ENCODE measurements at regions not wholly inside any gene's neighbourhood (a gene's known extent, or its start where the extent isn't known, plus 50 kb on each side); places are given as distances from the start of the nearest gene placed in this dataset.
A peak's percentile ranks its signal among the peaks of the same experiment; 100 is the strongest.

DNA sequence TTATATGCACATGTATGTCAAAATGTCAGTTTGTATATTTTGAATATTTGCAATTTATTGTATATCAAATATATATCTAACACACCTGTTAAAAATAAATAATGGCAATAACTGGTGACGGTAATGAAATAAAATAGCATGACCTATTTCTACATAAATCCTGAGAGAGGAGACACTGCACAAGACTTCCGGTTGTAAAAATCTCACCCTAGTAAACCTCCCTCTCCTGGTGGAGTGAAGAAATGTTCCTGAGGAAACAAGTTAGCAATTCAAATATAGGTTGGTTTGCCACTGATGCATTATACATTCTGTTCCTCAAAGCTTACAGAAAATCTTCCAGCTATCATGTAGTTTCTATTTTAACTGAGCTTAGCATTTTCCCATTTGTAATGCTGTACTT, 166.1 kb upstream of the SYT10 start:
- H3K27me3 Mint-ChIP-seq = no peaks in the 10 kb centered on the region
- no peak for DNase-seq (ENCODE audit: low spot score, unreplicated experiment)
- H3K36me3 Mint-ChIP-seq (ENCODE audit: insufficient read depth) = no peaks in the 10 kb centered on the region
- peaks cover 8% of the 10 kb centered on the region for H3K4me1 Mint-ChIP-seq (ENCODE audit: low read depth)
- H3K9me3 Mint-ChIP-seq (ENCODE audit: low read depth) = no peaks in the 10 kb centered on the region
- H3K4me3 Mint-ChIP-seq (ENCODE audit: low read depth) = no peak overlapping the region
- TF ChIP-seq, protein P1, sequence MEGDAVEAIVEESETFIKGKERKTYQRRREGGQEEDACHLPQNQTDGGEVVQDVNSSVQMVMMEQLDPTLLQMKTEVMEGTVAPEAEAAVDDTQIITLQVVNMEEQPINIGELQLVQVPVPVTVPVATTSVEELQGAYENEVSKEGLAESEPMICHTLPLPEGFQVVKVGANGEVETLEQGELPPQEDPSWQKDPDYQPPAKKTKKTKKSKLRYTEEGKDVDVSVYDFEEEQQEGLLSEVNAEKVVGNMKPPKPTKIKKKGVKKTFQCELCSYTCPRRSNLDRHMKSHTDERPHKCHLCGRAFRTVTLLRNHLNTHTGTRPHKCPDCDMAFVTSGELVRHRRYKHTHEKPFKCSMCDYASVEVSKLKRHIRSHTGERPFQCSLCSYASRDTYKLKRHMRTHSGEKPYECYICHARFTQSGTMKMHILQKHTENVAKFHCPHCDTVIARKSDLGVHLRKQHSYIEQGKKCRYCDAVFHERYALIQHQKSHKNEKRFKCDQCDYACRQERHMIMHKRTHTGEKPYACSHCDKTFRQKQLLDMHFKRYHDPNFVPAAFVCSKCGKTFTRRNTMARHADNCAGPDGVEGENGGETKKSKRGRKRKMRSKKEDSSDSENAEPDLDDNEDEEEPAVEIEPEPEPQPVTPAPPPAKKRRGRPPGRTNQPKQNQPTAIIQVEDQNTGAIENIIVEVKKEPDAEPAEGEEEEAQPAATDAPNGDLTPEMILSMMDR (IDR thresholded peaks at IDR 0.05; ENCODE audit: unreplicated experiment) = peak; percentile 60
- no peak overlapping the region for H3K27ac Mint-ChIP-seq

DNA sequence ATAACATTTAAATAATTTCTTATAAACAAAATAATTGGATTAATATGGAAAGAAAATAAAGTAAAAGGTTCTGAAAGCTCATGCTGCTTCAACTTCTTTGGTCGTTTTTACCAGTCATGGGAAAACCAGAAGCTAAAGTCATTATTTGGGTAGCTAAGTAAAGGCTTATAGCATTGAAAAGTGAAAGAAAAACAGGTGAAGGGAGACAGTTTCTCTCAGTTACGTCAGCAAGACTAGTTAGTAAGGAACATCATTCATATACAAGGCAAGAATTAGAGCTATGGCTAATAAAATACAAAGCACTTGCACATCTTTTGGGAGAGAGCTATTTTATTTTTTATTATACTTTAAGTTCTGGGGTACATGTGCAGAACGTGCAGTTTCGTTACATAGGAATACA, 170.3 kb upstream of the SYT10 start:
- H3K4me3 Mint-ChIP-seq (ENCODE audit: low read depth) = no peak overlapping the region
- TF ChIP-seq, protein P1 (IDR thresholded peaks at IDR 0.05; ENCODE audit: unreplicated experiment) = no peak

DNA sequence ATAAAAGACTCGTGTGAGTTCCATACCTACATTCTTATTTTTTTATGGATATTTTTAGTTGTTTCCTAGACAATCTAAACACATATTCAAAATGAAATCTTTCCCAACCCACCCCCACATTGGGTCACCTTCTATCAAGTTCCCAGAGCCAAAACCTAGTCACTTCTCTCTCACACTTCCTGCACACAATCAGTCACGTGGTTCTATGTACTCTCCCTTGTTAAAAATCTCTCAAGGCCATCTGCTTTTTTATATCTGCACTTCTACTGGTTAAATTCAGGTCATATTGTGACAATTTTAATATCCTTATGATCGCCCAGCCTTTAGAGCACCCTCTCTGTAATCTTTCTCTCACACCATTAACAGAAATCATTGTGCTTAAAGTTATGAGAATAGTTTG, 175.0 kb upstream of the SYT10 start:
- DNase-seq (ENCODE audit: low spot score, unreplicated experiment) = no peak
- no peaks in the 10 kb centered on the region for H3K36me3 Mint-ChIP-seq (ENCODE audit: insufficient read depth)
- TF ChIP-seq, protein P1 (IDR thresholded peaks at IDR 0.05; ENCODE audit: unreplicated experiment) = no peak
- no peaks in the 10 kb centered on the region for H3K27me3 Mint-ChIP-seq
- H3K9me3 Mint-ChIP-seq (ENCODE audit: low read depth) = peaks cover 17% of the 10 kb centered on the region
- no peaks in the 10 kb centered on the region for H3K4me1 Mint-ChIP-seq (ENCODE audit: low read depth)
- no peak overlapping the region for H3K27ac Mint-ChIP-seq
- H3K4me3 Mint-ChIP-seq (ENCODE audit: low read depth) = no peak overlapping the region

More for the DNA sequence above, 170.3 kb upstream of the SYT10 start:
- Mint-ChIP-seq H3K27ac (no peak overlapping the region), H3K9me3 (ENCODE audit: low read depth) (no peaks in the 10 kb centered on the region), H3K36me3 (ENCODE audit: insufficient read depth) (no peaks in the 10 kb centered on the region), H3K4me1 (ENCODE audit: low read depth) (peaks cover 8% of the 10 kb centered on the region), H3K27me3 (no peaks in the 10 kb centered on the region)
- no peak for DNase-seq (ENCODE audit: low spot score, unreplicated experiment)

DNA sequence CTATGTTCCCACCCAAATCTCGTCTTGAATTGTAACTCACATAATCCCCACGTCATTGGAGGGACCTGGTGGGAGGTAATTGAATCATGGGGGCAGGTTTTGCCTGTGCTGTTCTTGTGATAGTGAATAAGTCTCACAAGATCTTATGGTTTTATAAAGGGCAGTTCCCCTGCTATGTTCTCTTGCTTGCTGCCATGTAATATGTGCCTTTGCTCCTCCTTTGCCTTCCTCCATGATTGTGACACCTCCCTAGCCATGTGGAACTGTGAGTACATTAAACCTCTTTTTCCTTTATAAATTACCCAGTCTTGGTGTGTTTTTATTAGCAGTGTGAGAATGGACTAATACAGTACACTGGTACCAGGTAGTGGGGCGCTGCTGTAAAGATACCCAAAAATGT, 177.6 kb upstream of the SYT10 start:
- no peak overlapping the region for H3K4me3 Mint-ChIP-seq (ENCODE audit: low read depth)
- H3K36me3 Mint-ChIP-seq (ENCODE audit: insufficient read depth) = no peaks in the 10 kb centered on the region
- no peak overlapping the region for H3K27ac Mint-ChIP-seq
- TF ChIP-seq, protein P1 (IDR thresholded peaks at IDR 0.05; ENCODE audit: unreplicated experiment) = no peak
- H3K4me1 Mint-ChIP-seq (ENCODE audit: low read depth) = no peaks in the 10 kb centered on the region
- no peak for DNase-seq (ENCODE audit: low spot score, unreplicated experiment)
- peaks cover 18% of the 10 kb centered on the region for H3K9me3 Mint-ChIP-seq (ENCODE audit: low read depth)
- H3K27me3 Mint-ChIP-seq = no peaks in the 10 kb centered on the region

DNA sequence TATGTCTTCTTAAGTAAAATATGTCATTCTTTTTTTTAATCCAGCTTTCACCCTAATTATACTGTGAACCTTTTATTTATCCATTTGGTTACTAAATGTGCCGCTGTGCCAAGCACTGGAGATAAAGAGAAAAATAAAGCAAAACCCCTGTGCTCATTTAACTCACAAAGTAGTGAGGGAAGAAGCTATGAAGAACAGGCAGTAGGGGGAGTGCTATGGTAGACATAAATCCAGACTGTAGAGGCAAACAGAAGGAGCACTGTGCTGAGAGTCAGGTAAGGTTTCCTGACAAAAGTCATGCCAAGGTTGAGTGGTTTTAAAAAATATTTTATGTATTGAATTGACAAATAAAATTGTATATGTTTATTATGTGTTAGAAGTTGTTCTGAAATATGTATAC, 188.5 kb upstream of the SYT10 start:
- DNase-seq (ENCODE audit: low spot score, unreplicated experiment) = no peak
- Mint-ChIP-seq H3K36me3 (ENCODE audit: insufficient read depth) (no peaks in the 10 kb centered on the region), H3K27me3 (no peaks in the 10 kb centered on the region), H3K27ac (no peak overlapping the region), H3K4me3 (ENCODE audit: low read depth) (no peak overlapping the region), H3K4me1 (ENCODE audit: low read depth) (no peaks in the 10 kb centered on the region), H3K9me3 (ENCODE audit: low read depth) (no peaks in the 10 kb centered on the region)
- TF ChIP-seq, protein P1 (IDR thresholded peaks at IDR 0.05; ENCODE audit: unreplicated experiment) = no peak
